ENCODE measurements at regions not wholly inside any gene's neighbourhood (a gene's known extent, or its start where the extent isn't known, plus 50 kb on each side); places are given as distances from the start of the nearest gene placed in this dataset.

DNA sequence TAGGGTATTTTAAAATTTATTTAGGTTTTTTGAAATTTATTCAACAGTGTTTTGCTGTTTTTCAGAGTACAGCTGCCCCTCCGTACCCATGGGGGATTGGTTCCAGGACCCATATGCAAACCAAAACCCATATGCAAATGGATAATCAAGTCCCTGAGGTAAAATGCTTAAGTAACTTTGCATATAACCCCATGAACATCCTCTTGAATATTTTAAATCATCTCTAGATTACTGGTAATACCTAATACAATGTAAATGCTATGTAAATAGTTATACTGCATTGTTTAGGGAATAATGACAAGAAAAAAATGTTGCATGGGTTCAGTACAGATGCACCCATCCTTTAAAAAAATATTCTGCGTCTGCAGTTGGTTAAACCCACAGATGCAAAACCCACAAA is 547.9 kb upstream of the CDH4 start:
- TF ChIP-seq, protein P1, sequence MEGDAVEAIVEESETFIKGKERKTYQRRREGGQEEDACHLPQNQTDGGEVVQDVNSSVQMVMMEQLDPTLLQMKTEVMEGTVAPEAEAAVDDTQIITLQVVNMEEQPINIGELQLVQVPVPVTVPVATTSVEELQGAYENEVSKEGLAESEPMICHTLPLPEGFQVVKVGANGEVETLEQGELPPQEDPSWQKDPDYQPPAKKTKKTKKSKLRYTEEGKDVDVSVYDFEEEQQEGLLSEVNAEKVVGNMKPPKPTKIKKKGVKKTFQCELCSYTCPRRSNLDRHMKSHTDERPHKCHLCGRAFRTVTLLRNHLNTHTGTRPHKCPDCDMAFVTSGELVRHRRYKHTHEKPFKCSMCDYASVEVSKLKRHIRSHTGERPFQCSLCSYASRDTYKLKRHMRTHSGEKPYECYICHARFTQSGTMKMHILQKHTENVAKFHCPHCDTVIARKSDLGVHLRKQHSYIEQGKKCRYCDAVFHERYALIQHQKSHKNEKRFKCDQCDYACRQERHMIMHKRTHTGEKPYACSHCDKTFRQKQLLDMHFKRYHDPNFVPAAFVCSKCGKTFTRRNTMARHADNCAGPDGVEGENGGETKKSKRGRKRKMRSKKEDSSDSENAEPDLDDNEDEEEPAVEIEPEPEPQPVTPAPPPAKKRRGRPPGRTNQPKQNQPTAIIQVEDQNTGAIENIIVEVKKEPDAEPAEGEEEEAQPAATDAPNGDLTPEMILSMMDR (conservative IDR thresholded peaks at IDR 0.05) = no peak
- Mint-ChIP-seq H3K27me3 (ENCODE audit: low read depth) (no peaks in the 10 kb centered on the region), H3K9me3 (peaks cover 3% of the 10 kb centered on the region), H3K4me1 (no peaks in the 10 kb centered on the region), H3K36me3 (ENCODE audit: low read depth) (no peaks in the 10 kb centered on the region), H3K27ac (ENCODE audit: unreplicated experiment) (no peak overlapping the region), H3K4me3 (no peak overlapping the region)
- DNase-seq (ENCODE audit: low read depth, low spot score) = no peak

DNA sequence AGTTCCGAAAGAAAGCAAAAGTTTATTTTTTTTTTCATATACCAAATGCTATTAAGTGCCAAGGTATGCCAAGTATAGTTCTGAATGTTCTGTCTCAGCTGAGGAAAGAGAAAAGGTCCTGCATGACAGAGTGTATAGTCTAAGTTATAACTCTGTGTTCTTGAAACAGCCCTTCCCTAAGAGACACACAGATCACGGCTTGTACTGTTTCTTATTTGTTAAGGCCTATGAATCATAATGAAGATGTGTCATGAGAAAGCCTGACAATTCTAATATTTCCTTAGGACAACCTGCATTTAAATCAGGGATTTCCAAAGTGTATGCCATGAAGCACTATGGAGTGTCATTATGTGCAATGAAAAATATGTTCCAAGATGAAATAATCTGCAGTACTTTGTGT is 538.7 kb upstream of the CDH4 start:
- Mint-ChIP-seq H3K27ac (ENCODE audit: unreplicated experiment) (no peak overlapping the region), H3K27me3 (ENCODE audit: low read depth) (no peaks in the 10 kb centered on the region), H3K4me1 (no peaks in the 10 kb centered on the region), H3K36me3 (ENCODE audit: low read depth) (no peaks in the 10 kb centered on the region), H3K4me3 (no peak overlapping the region), H3K9me3 (no peaks in the 10 kb centered on the region)
- DNase-seq (ENCODE audit: low read depth, low spot score) = no peak
- TF ChIP-seq, protein P1 (conservative IDR thresholded peaks at IDR 0.05) = no peak

DNA sequence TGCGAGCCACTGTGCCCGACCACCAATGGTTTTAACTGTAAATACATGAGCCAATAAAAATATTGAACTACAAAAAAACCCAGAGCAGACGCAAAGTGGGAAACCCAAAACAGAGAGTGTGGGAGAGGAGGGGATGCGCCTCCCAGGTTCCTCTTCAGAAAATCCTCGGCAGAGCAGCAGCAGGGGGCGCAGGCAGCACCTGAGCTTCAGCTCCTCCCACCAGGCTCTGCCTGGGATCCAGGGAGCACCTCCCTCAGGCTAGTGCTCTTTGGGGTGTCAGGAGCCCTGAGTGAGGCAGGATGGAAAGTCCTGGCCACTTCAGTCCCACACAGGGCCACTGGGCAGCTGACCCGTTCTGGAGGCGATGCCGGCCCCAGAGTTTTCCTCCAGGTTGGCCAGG is 536.9 kb upstream of the CDH4 start:
- H3K4me1 Mint-ChIP-seq = peaks cover 3% of the 10 kb centered on the region
- no peak overlapping the region for H3K27ac Mint-ChIP-seq (ENCODE audit: unreplicated experiment)
- TF ChIP-seq, protein P1 (conservative IDR thresholded peaks at IDR 0.05) = no peak
- H3K36me3 Mint-ChIP-seq (ENCODE audit: low read depth) = no peaks in the 10 kb centered on the region
- no peak overlapping the region for H3K4me3 Mint-ChIP-seq
- DNase-seq (ENCODE audit: low read depth, low spot score) = no peak
- no peaks in the 10 kb centered on the region for H3K9me3 Mint-ChIP-seq
- no peaks in the 10 kb centered on the region for H3K27me3 Mint-ChIP-seq (ENCODE audit: low read depth)

DNA sequence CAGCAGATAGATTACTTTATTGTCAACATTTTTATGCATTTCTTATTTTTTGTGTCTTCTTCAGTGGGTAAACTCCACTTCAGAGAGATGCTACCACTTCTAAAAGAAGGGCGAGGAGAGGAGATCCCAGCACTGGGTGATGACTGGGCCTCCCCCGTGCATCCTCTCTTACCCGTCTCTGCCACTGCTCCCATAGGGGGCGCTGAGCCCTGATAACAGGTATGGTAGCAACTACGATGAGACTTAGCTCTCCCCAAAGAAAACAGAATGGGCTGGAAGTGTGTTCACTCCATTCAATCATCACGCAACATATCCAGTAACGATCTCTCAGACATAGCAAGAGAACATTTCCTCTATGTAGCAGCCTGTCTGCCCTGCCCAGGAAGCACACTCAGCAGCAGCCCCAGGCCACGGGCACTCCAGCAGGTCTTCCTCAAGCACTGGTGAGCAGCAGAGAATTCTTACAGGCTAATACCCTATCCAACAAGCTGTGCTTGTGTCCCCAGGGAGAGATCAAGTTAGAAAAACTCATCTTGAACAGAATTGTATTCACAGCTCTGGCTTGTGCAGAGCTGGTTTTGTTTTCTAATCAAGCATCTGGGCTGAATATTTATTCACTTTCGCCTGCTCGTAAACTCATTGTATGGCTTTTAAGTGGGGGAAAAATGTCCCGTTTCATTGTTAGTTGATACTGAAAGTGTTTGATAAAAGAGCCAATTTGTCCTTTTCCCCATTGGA is 533.1 kb upstream of the CDH4 start:
- DNase-seq (ENCODE audit: low read depth, low spot score) = no peak
- H3K9me3 Mint-ChIP-seq = no peaks in the 10 kb centered on the region
- H3K4me3 Mint-ChIP-seq = no peak overlapping the region
- H3K27ac Mint-ChIP-seq (ENCODE audit: unreplicated experiment) = no peak overlapping the region
- no peaks in the 10 kb centered on the region for H3K27me3 Mint-ChIP-seq (ENCODE audit: low read depth)
- TF ChIP-seq, protein P1 (conservative IDR thresholded peaks at IDR 0.05) = no peak
- H3K36me3 Mint-ChIP-seq (ENCODE audit: low read depth) = no peaks in the 10 kb centered on the region
- H3K4me1 Mint-ChIP-seq = peaks cover 3% of the 10 kb centered on the region

DNA sequence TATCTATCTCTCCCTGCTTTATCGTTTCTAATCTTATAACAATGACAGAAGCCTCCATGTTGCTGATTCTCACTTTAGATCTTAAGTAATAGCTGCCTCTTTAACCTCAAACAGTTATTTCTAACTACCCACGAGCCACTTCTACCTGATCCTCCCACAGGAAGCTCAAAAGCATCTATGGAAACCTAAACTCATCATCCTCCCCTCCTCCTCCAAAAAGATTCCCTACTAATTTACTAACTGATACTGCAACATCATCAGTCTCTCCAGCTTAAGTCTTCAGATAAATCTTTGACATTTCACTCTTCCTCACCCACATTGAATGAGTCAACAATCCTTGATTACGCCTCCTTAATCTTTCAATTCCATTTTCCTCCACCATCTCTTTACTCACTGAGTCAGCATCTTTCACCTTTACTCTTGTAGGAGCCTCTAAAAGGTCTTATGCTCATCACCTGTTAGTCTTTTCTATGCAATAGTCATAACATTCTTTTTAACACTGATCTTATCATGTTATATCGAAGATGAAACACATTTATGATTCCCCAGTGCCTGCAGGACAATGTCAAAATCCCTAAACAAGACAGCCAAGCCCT is 526.7 kb upstream of the CDH4 start:
- H3K27me3 Mint-ChIP-seq (ENCODE audit: low read depth) = peaks cover 10% of the 10 kb centered on the region
- TF ChIP-seq, protein P1 (conservative IDR thresholded peaks at IDR 0.05) = no peak
- DNase-seq (ENCODE audit: low read depth, low spot score) = no peak

More for the DNA sequence above, 526.7 kb upstream of the CDH4 start:
- Mint-ChIP-seq H3K27ac (ENCODE audit: unreplicated experiment) (no peak overlapping the region), H3K4me1 (no peaks in the 10 kb centered on the region), H3K36me3 (ENCODE audit: low read depth) (no peaks in the 10 kb centered on the region), H3K4me3 (no peak overlapping the region), H3K9me3 (no peaks in the 10 kb centered on the region)

Measured in neural crest cell (in vitro differentiated cells).